ENCODE measurements at regions not wholly inside any gene's neighbourhood (a gene's known extent, or its start where the extent isn't known, plus 50 kb on each side); places are given as distances from the start of the nearest gene placed in this dataset.

DNA sequence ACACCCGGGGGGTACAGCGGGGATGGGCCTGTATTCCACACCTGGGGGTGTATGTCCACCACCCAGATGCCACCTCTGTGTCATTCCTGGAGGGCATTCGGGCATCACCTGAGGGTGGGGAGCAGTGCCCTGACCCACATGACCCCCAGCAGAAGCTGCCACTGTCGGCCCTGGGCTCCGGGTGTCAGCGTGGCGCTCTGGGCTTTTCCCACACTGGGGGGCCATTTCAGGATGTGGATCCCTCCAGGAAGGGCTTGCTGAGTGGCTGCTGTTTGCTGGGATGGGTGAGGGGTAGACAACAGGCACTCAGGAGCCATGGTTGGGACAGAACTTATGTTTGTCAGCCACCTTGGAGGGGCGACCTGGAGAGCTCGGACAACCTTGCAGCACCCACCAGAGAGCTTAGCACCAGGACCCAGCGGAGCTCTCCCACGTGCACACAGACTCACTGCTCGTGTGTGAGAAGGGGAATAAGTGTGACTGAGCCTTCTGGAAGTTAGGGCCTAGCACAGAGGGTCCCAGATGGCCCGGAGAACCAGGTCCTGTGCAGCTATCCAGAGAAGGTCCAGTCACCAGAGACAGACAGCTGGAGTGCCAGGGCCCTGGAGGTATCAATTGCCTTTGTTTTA is 102.7 kb downstream of the METRNL start:
- H3K27ac ChIP-seq (ENCODE audit: low read depth, low read length): no peak overlapping the region
- H3K9me3 ChIP-seq (ENCODE audit: control insufficient read depth in 1 of 2, insufficient read depth in 1 of 2, low read depth in 1 of 2, low read length in 2 of 2): no peaks in the 10 kb centered on the region
- H3K4me2 ChIP-seq (ENCODE audit: low read length): no peak overlapping the region
- H2AFZ ChIP-seq (ENCODE audit: low read depth, low read length, poor library complexity, severe bottlenecking): no peak overlapping the region
- H3K9ac ChIP-seq (ENCODE audit: low read length): no peak overlapping the region
- intact Hi-C loops (cut with micrococcal nuclease): no loop called here
- no TSS peak for BruUV-seq (replicated peaks)
- POLR2A ChIA-PET: no interaction called here
- CTCF ChIA-PET: no interaction called here
- TF ChIP-seq MAX (IDR thresholded peaks at IDR 0.05) (no peak), EZH2phosphoT487 (IDR thresholded peaks at IDR 0.05; ENCODE audit: borderline replicate concordance) (no peak), POLR2AphosphoS5 (IDR thresholded peaks at IDR 0.05; ENCODE audit: low read depth, low read length) (no peak), ZFX (IDR thresholded peaks at IDR 0.05) (no peak), TCF7L2 (IDR thresholded peaks at IDR 0.05; ENCODE audit: borderline replicate concordance, extremely low read depth, insufficient read depth, insufficient read length) (no peak), CTCF (IDR thresholded peaks at IDR 0.05 in 2 of 3, conservative IDR thresholded peaks at IDR 0.05 in 1 of 3; ENCODE audit: borderline replicate concordance in 1 of 3, insufficient read depth in 1 of 3, low read depth in 2 of 3, low read length in 2 of 3) (no peak), CBX3 (IDR thresholded peaks at IDR 0.05; ENCODE audit: low read depth) (no peak), ZNF274 (IDR thresholded peaks at IDR 0.05; ENCODE audit: low read depth, low read length) (no peak)
- no peaks in the 10 kb centered on the region for H3K9me2 ChIP-seq (ENCODE audit: insufficient read depth)
- no peak overlapping the region for H3K4me3 ChIP-seq (replicated peaks in 1 of 2; ENCODE audit: low read depth in 1 of 2, low read length in 2 of 2)
- no peaks in the 10 kb centered on the region for H4K20me1 ChIP-seq (ENCODE audit: insufficient read depth)
- RAD21 ChIA-PET (ENCODE audit: low non-redundant PET in 1 of 2, low total read pairs in 2 of 2, uncharacterized antibody in 2 of 2, unreplicated experiment in 2 of 2): no interaction called here
- ATAC-seq (no peak), DNase-seq (ENCODE audit: low read depth, low spot score) (no peak)
- H3K36me3 ChIP-seq (ENCODE audit: control insufficient read depth in 1 of 2, insufficient read depth in 2 of 2, low read length in 2 of 2): no peaks in the 10 kb centered on the region
- H3K27me3 ChIP-seq (ENCODE audit: insufficient read depth, low read length): no peaks in the 10 kb centered on the region
- no peaks in the 10 kb centered on the region for H3K4me1 ChIP-seq (ENCODE audit: control insufficient read depth in 1 of 2, insufficient read depth in 2 of 2, low read length in 2 of 2)
- no peaks in the 10 kb centered on the region for H3K79me2 ChIP-seq (ENCODE audit: insufficient read depth, low read length)
